A673 (cell line): ENCODE measurements at regions not wholly inside any gene's neighbourhood (a gene's known extent, or its start where the extent isn't known, plus 50 kb on each side); places are given as distances from the start of the nearest gene placed in this dataset.

Source experiments
- BruUV-seq: library from RNA; stranded (reverse); fragments of 400-500 nt; replicated peaks from 2 replicates; lab custom pipeline; 2021; lab: Mats Ljungman, UMichigan
- CTCF ChIA-PET: fragments of 300-600 bp; sonication (Branson Sonifier 250); formaldehyde crosslinking; loops from one replicate; lab custom pipeline; 2022; ENCODE audit warnings: antibody characterized with exemption; lab: Charles Lee
- POLR2A ChIA-PET: fragments of 300-600 bp; sonication (Branson Sonifier 250); formaldehyde crosslinking; loops from one replicate; lab custom pipeline; 2022; ENCODE audit warnings: antibody characterized with exemption; ENCODE audit not compliant: low non-redundant PET; lab: Charles Lee
- DNase-seq: peaks from one replicate; pipeline ENCODE4 v3.0.0-alpha.2; 2015; ENCODE audit warnings: low spot score
- H3K27ac ChIP-seq: fragments of 200-600 bp; sonication (generic); 2 replicates; pipeline ENCODE4 v1.5.1; 2016; ENCODE audit warnings: mixed run types, low read depth, mild to moderate bottlenecking, mixed read lengths, antibody characterized with exemption, low read length; ENCODE audit not compliant: poor library complexity, severe bottlenecking
- H3K27me3 ChIP-seq: fragments of 200-600 bp; sonication (generic); replicated peaks from 2 replicates; pipeline ENCODE4 v1.6.1; 2017; ENCODE audit warnings: mixed run types, low read depth, mild to moderate bottlenecking, mixed read lengths, antibody characterized with exemption, low read length; ENCODE audit not compliant: insufficient read depth, poor library complexity
- H3K36me3 ChIP-seq: fragments of 200-600 bp; sonication (generic); 2 replicates; pipeline ENCODE4 v1.6.1; 2016; ENCODE audit warnings: mixed run types, mild to moderate bottlenecking, mixed read lengths, antibody characterized with exemption, low read length; ENCODE audit not compliant: insufficient read depth, poor library complexity, severe bottlenecking
- H3K4me1 ChIP-seq: fragments of 200-600 bp; sonication (generic); 2 replicates; pipeline ENCODE4 v1.6.1; 2017; ENCODE audit warnings: mixed run types, mild to moderate bottlenecking, mixed read lengths, antibody characterized with exemption, low read length; ENCODE audit not compliant: insufficient read depth, poor library complexity, severe bottlenecking
- H3K4me3 ChIP-seq: fragments of 200-600 bp; sonication (generic); 2 replicates; pipeline ENCODE4 v1.5.1; 2016; ENCODE audit warnings: low read depth, mixed run types, mild to moderate bottlenecking, mixed read lengths, low read length; ENCODE audit not compliant: poor library complexity, severe bottlenecking
- H3K9me3 ChIP-seq: fragments of 200-600 bp; sonication (generic); 2 replicates; pipeline ENCODE4 v1.6.1; 2016; ENCODE audit warnings: mixed run types, low read depth, mild to moderate bottlenecking, mixed read lengths, antibody characterized with exemption, low read length; ENCODE audit not compliant: poor library complexity, severe bottlenecking
- CTCF ChIP-seq: fragments of 300-800, 200-600 bp; sonication (generic); conservative IDR thresholded peaks from 2 replicates; pipeline ENCODE4 v1.5.1; 2017; ENCODE audit warnings: low read depth, mild to moderate bottlenecking, antibody characterized with exemption, low read length, moderate library complexity, mixed read lengths
- EZH2 ChIP-seq: fragments of 200-600 bp; sonication (generic); IDR thresholded peaks from 2 replicates; pipeline ENCODE4 v1.6.1; 2017; ENCODE audit warnings: borderline replicate concordance, low read depth, mild to moderate bottlenecking, mixed read lengths, antibody characterized with exemption, low read length; ENCODE audit not compliant: poor library complexity, severe bottlenecking
- intact Hi-C: fragments of 100-400 bp; cut with micrococcal nuclease; formaldehyde crosslinking; loops from one replicate; pipeline ENCODE4 v1.10.0; 2022; ENCODE audit not compliant: unreplicated experiment

GRCh38 chr7:15005672-15006071, 103.1 kb upstream of the DGKB start:
- no peaks in the 10 kb centered on the region for H3K9me3 ChIP-seq
- H3K4me1 ChIP-seq, result no peaks in the 10 kb centered on the region
- H3K27ac ChIP-seq, result no peak overlapping the region
- no peak for DNase-seq
- ChIA-PET POLR2A (no interaction called here), CTCF (interaction anchor here (1.7 kb wide), 1 partner anchor 10 kb away, joined by 6 read pairs; no protein-coding TSS in a partner anchor)
- H3K36me3 ChIP-seq, result no peaks in the 10 kb centered on the region
- TF ChIP-seq EZH2 (no peak), CTCF (no peak)
- no TSS peak for BruUV-seq
- H3K4me3 ChIP-seq, result no peak overlapping the region
- no peaks in the 10 kb centered on the region for H3K27me3 ChIP-seq
- intact Hi-C loops, result no loop called here

GRCh38 chr7:15000157-15000556, 97.6 kb upstream of the DGKB start:
- intact Hi-C loops, result no loop called here
- ChIA-PET POLR2A (no interaction called here), CTCF (no interaction called here)
- Histone ChIP-seq H3K36me3 (no peaks in the 10 kb centered on the region), H3K27me3 (no peaks in the 10 kb centered on the region), H3K4me3 (no peak overlapping the region), H3K27ac (no peak overlapping the region), H3K4me1 (no peaks in the 10 kb centered on the region), H3K9me3 (no peaks in the 10 kb centered on the region)
- DNase-seq, result no peak
- no TSS peak for BruUV-seq
- TF ChIP-seq EZH2 (no peak), CTCF (no peak)

GRCh38 chr7:14999331-14999730, 96.8 kb upstream of the DGKB start:
- peak; percentile 2 for DNase-seq
- intact Hi-C loops, result no loop called here
- no TSS peak for BruUV-seq
- Histone ChIP-seq H3K36me3 (no peaks in the 10 kb centered on the region), H3K27ac (no peak overlapping the region), H3K27me3 (no peaks in the 10 kb centered on the region), H3K4me1 (no peaks in the 10 kb centered on the region), H3K9me3 (no peaks in the 10 kb centered on the region), H3K4me3 (no peak overlapping the region)
- CTCF ChIA-PET, result no interaction called here
- POLR2A ChIA-PET, result no interaction called here
- TF ChIP-seq EZH2 (no peak), CTCF (no peak)
